NOMO-1 treated with DMSO at 0.1 percent for 48 hours (cell line): ENCODE measurements at regions not wholly inside any gene's neighbourhood (a gene's known extent, or its start where the extent isn't known, plus 50 kb on each side); places are given as distances from the start of the nearest gene placed in this dataset.

Source experiments
- DNase-seq: peaks from one replicate; lab custom pipeline; 2025; ENCODE audit not compliant: unreplicated experiment; lab: John Stamatoyannopoulos, UW

- no peak for DNase-seq
Measured at GRCh38 chr18:45556222-45556621, 59.1 kb upstream of the SLC14A2 start.

GRCh38 chr18:45557287-45557686 lies 58.0 kb upstream of the SLC14A2 start:
- no peak for DNase-seq

- no peak for DNase-seq
Measured at GRCh38 chr18:45557779-45558178, 57.5 kb upstream of the SLC14A2 start.

- DNase-seq: no peak
Measured at GRCh38 chr18:45559258-45559657, 56.0 kb upstream of the SLC14A2 start.

GRCh38 chr18:45560870-45561269 lies 54.4 kb upstream of the SLC14A2 start:
- no peak for DNase-seq

GRCh38 chr18:45562567-45563479 lies 52.5 kb upstream of the SLC14A2 start:
- no peak for DNase-seq

GRCh38 chr18:45565280-45565970 lies 49.9 kb upstream of the SLC14A2 start:
- DNase-seq: no peak
